Liver (tissue), 3 donors: ENCODE measurements at regions not wholly inside any gene's neighbourhood (a gene's known extent, or its start where the extent isn't known, plus 50 kb on each side); places are given as distances from the start of the nearest gene placed in this dataset.

Source experiments
- JUND ChIP-seq, 2 donors: IDR thresholded peaks; 2 replicates each; pipeline ENCODE4 v1.6.1; 2016; ENCODE audit warnings: antibody characterized with exemption in 2 of 2
- SP1 ChIP-seq: IDR thresholded peaks from 2 replicates; pipeline ENCODE4 v1.6.1; 2018; ENCODE audit warnings: antibody characterized with exemption, mild to moderate bottlenecking
- TF ChIP-seq, protein P1 (sequence below): fragments of 150-350 bp; IDR thresholded peaks from 2 replicates; pipeline ENCODE4 v1.5.1; 2017; ENCODE audit warnings: improper control_type of control experiment, low read depth, low read length; ENCODE audit not compliant: missing input control
- TF ChIP-seq, protein P2 (sequence below): IDR thresholded peaks from 2 replicates; pipeline ENCODE4 v1.6.1; 2016; ENCODE audit warnings: antibody characterized with exemption, mild to moderate bottlenecking
- donor health status: healthy.
- donor health status: healthy.

GRCh38 chr4:100906973-100907372, 389.2 kb upstream of the EMCN start:
- no peak for TF ChIP-seq SP1
- TF ChIP-seq, protein P1, sequence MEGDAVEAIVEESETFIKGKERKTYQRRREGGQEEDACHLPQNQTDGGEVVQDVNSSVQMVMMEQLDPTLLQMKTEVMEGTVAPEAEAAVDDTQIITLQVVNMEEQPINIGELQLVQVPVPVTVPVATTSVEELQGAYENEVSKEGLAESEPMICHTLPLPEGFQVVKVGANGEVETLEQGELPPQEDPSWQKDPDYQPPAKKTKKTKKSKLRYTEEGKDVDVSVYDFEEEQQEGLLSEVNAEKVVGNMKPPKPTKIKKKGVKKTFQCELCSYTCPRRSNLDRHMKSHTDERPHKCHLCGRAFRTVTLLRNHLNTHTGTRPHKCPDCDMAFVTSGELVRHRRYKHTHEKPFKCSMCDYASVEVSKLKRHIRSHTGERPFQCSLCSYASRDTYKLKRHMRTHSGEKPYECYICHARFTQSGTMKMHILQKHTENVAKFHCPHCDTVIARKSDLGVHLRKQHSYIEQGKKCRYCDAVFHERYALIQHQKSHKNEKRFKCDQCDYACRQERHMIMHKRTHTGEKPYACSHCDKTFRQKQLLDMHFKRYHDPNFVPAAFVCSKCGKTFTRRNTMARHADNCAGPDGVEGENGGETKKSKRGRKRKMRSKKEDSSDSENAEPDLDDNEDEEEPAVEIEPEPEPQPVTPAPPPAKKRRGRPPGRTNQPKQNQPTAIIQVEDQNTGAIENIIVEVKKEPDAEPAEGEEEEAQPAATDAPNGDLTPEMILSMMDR, result no peak
- TF ChIP-seq JUND (IDR thresholded peaks at IDR 0.05), result no peak
- TF ChIP-seq, protein P2, sequence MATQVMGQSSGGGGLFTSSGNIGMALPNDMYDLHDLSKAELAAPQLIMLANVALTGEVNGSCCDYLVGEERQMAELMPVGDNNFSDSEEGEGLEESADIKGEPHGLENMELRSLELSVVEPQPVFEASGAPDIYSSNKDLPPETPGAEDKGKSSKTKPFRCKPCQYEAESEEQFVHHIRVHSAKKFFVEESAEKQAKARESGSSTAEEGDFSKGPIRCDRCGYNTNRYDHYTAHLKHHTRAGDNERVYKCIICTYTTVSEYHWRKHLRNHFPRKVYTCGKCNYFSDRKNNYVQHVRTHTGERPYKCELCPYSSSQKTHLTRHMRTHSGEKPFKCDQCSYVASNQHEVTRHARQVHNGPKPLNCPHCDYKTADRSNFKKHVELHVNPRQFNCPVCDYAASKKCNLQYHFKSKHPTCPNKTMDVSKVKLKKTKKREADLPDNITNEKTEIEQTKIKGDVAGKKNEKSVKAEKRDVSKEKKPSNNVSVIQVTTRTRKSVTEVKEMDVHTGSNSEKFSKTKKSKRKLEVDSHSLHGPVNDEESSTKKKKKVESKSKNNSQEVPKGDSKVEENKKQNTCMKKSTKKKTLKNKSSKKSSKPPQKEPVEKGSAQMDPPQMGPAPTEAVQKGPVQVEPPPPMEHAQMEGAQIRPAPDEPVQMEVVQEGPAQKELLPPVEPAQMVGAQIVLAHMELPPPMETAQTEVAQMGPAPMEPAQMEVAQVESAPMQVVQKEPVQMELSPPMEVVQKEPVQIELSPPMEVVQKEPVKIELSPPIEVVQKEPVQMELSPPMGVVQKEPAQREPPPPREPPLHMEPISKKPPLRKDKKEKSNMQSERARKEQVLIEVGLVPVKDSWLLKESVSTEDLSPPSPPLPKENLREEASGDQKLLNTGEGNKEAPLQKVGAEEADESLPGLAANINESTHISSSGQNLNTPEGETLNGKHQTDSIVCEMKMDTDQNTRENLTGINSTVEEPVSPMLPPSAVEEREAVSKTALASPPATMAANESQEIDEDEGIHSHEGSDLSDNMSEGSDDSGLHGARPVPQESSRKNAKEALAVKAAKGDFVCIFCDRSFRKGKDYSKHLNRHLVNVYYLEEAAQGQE, result no peak
